ENCODE measurements at regions not wholly inside any gene's neighbourhood (a gene's known extent, or its start where the extent isn't known, plus 50 kb on each side); places are given as distances from the start of the nearest gene placed in this dataset.

- H3K4me2 ChIP-seq (ENCODE audit: unreplicated experiment), result no peak overlapping the region
- H4K20me1 ChIP-seq (ENCODE audit: insufficient read depth), result no peaks in the 10 kb centered on the region
- no peak for DNase-seq
- in situ Hi-C loops (cut with MboI), result no loop called here
- no peaks in the 10 kb centered on the region for H3K79me2 ChIP-seq (ENCODE audit: insufficient read depth)
- no peaks in the 10 kb centered on the region for H3K36me3 ChIP-seq (ENCODE audit: low read depth)
- no peak overlapping the region for H3K27ac ChIP-seq
- no peaks in the 10 kb centered on the region for H3K9me2 ChIP-seq (ENCODE audit: insufficient read depth)
- no peak overlapping the region for H3K4me3 ChIP-seq
- TF ChIP-seq EZH2phosphoT487 (IDR thresholded peaks at IDR 0.05; ENCODE audit: insufficient read depth, low read depth), result no peak
- no peak for TF ChIP-seq EZH2 (IDR thresholded peaks at IDR 0.05; ENCODE audit: insufficient read depth, poor library complexity, severe bottlenecking)
- no peak overlapping the region for H2AFZ ChIP-seq
- H3K27me3 ChIP-seq (replicated peaks; ENCODE audit: insufficient read depth), result no peaks in the 10 kb centered on the region
- no peaks in the 10 kb centered on the region for H3K4me1 ChIP-seq (ENCODE audit: insufficient read depth)
- H3F3A ChIP-seq (ENCODE audit: insufficient read depth), result no peaks in the 10 kb centered on the region
- whole genome bisulfite sequencing, 2 experiments (ENCODE audit: low coverage in 1 of 2, low lambda C conversion rate in 2 of 2, missing lambda C conversion rate in 2 of 2), result 44 to 49% methylated on average over 18 of the region's 18 CpGs
- peaks cover 7% of the 10 kb centered on the region for H3K9me3 ChIP-seq (ENCODE audit: low read depth)
- no peak overlapping the region for H3K9ac ChIP-seq
These were observed 322.1 kb upstream of the RNF32 start for GRCh38 chr7:156318426-156318825.

DNA sequence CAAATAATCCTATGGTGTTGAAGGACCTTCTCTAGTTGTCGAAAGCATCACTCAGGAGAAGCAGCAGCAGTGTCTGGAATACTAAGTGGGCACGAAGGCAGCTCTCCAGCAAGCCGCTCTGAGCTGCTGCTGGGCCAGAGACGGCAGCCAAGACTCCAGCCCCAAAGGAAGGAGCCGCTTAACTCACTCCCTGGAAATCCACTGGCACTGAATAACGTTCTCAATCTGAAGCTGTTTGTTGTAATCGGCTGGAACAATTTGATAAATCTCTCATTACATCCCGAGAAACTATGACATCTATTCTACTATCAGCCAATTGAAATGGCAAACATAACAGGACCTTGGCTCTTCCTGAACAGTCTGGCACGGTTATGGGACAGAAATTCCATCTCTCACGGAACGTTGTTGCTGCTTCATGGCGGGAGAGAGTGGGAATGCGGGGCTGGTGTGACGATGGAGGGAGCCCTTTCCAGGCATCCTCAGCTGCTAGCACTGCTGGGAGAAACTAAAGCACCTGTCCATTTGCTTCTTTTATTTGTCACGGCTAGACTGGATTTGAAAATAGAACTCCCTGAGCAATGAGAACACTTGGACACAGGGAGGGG, 331.5 kb upstream of the RNF32 start:
- no peaks in the 10 kb centered on the region for H3F3A ChIP-seq (ENCODE audit: insufficient read depth)
- 23% methylated on average over 15 of the region's 15 CpGs for WGBS, 2 experiments (ENCODE audit: low coverage in 1 of 2, low lambda C conversion rate in 2 of 2, missing lambda C conversion rate in 2 of 2)
- DNase-seq, result no peak
- H4K20me1 ChIP-seq (ENCODE audit: insufficient read depth), result no peaks in the 10 kb centered on the region
- H3K9me3 ChIP-seq (ENCODE audit: low read depth), result no peaks in the 10 kb centered on the region
- H3K4me2 ChIP-seq (ENCODE audit: unreplicated experiment), result no peak overlapping the region
- no peak overlapping the region for H3K27ac ChIP-seq
- no peaks in the 10 kb centered on the region for H3K4me1 ChIP-seq (ENCODE audit: insufficient read depth)
- no peak overlapping the region for H2AFZ ChIP-seq
- no peak overlapping the region for H3K4me3 ChIP-seq
- H3K9ac ChIP-seq, result no peak overlapping the region
- H3K9me2 ChIP-seq (ENCODE audit: insufficient read depth), result no peaks in the 10 kb centered on the region
- H3K79me2 ChIP-seq (ENCODE audit: insufficient read depth), result no peaks in the 10 kb centered on the region
- TF ChIP-seq EZH2 (IDR thresholded peaks at IDR 0.05; ENCODE audit: insufficient read depth, poor library complexity, severe bottlenecking), result no peak
- TF ChIP-seq EZH2phosphoT487 (IDR thresholded peaks at IDR 0.05; ENCODE audit: insufficient read depth, low read depth), result no peak
- H3K27me3 ChIP-seq (replicated peaks; ENCODE audit: insufficient read depth), result no peaks in the 10 kb centered on the region
- in situ Hi-C loops (cut with MboI), result no loop called here
- H3K36me3 ChIP-seq (ENCODE audit: low read depth), result no peaks in the 10 kb centered on the region

DNA sequence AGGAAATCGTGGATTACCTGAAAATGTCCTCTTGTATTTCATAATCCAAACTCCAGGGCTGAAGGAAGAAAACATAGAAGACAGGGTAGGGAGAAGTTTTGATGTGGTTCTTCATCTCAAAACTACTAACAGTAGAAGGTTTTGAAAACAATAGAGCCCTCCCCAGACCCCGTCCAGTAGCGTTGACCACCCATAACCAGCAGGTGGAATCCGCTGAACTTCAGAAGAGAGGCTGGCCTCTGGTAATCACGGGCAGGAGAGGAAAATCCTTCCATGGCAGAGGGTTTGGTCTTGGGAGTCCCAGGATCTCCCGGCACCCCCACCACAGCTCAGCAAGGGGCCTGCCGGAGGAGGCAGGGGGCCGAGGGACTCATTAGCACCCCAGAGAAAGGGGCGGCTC, 333.4 kb upstream of the RNF32 start:
- Histone ChIP-seq H3K9me2 (ENCODE audit: insufficient read depth) (no peaks in the 10 kb centered on the region), H3K4me3 (no peak overlapping the region), H3K4me2 (ENCODE audit: unreplicated experiment) (no peak overlapping the region), H3K36me3 (ENCODE audit: low read depth) (no peaks in the 10 kb centered on the region), H3K27me3 (replicated peaks; ENCODE audit: insufficient read depth) (no peaks in the 10 kb centered on the region), H3K4me1 (ENCODE audit: insufficient read depth) (no peaks in the 10 kb centered on the region), H2AFZ (no peak overlapping the region), H3F3A (ENCODE audit: insufficient read depth) (no peaks in the 10 kb centered on the region), H4K20me1 (ENCODE audit: insufficient read depth) (no peaks in the 10 kb centered on the region), H3K79me2 (ENCODE audit: insufficient read depth) (no peaks in the 10 kb centered on the region), H3K9ac (no peak overlapping the region), H3K9me3 (ENCODE audit: low read depth) (no peaks in the 10 kb centered on the region), H3K27ac (no peak overlapping the region)
- no peak for TF ChIP-seq EZH2 (IDR thresholded peaks at IDR 0.05; ENCODE audit: insufficient read depth, poor library complexity, severe bottlenecking)
- no peak for TF ChIP-seq EZH2phosphoT487 (IDR thresholded peaks at IDR 0.05; ENCODE audit: insufficient read depth, low read depth)
- DNase-seq, result no peak
- WGBS, 2 experiments (ENCODE audit: low coverage in 1 of 2, low lambda C conversion rate in 2 of 2, missing lambda C conversion rate in 2 of 2), result 24 to 34% methylated on average over 9 of the region's 9 CpGs
- in situ Hi-C loops (cut with MboI), result no loop called here

GRCh38 chr7:156305351-156305750, 335.2 kb upstream of the RNF32 start:
- H3K9me2 ChIP-seq (ENCODE audit: insufficient read depth), result no peaks in the 10 kb centered on the region
- H3K36me3 ChIP-seq (ENCODE audit: low read depth), result no peaks in the 10 kb centered on the region
- TF ChIP-seq EZH2 (IDR thresholded peaks at IDR 0.05; ENCODE audit: insufficient read depth, poor library complexity, severe bottlenecking), result no peak
- TF ChIP-seq EZH2phosphoT487 (IDR thresholded peaks at IDR 0.05; ENCODE audit: insufficient read depth, low read depth), result no peak
- WGBS, 2 experiments (ENCODE audit: low coverage in 1 of 2, low lambda C conversion rate in 2 of 2, missing lambda C conversion rate in 2 of 2), result 36% methylated on average over 10 of the region's 10 CpGs
- no peaks in the 10 kb centered on the region for H4K20me1 ChIP-seq (ENCODE audit: insufficient read depth)
- H3K9ac ChIP-seq, result no peak overlapping the region
- peaks cover 7% of the 10 kb centered on the region for H3K9me3 ChIP-seq (ENCODE audit: low read depth)
- DNase-seq, result no peak
- no peak overlapping the region for H3K27ac ChIP-seq
- H3K4me2 ChIP-seq (ENCODE audit: unreplicated experiment), result no peak overlapping the region
- in situ Hi-C loops (cut with MboI), result no loop called here
- H3F3A ChIP-seq (ENCODE audit: insufficient read depth), result no peaks in the 10 kb centered on the region
- no peaks in the 10 kb centered on the region for H3K27me3 ChIP-seq (replicated peaks; ENCODE audit: insufficient read depth)
- no peak overlapping the region for H2AFZ ChIP-seq
- no peaks in the 10 kb centered on the region for H3K79me2 ChIP-seq (ENCODE audit: insufficient read depth)
- no peaks in the 10 kb centered on the region for H3K4me1 ChIP-seq (ENCODE audit: insufficient read depth)
- no peak overlapping the region for H3K4me3 ChIP-seq

DNA sequence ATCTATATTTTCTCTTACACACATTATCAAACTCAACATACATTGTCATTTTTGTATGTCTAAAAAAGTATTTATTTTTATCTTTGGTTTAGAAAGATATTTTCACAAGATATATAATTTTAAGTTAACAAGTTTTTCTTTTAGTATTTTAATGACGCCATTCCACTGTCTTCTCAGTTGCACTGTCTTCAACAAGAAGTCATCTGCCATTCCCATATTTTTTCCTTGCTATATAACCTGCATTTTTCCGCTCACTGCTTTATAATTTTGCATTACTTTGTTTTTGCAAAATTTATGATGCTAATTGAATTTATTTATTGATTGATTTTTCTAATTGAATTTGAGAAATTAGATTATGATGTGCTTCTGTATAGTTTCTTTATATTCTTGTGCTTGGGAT, 357.8 kb upstream of the RNF32 start:
- no peaks in the 10 kb centered on the region for H3K79me2 ChIP-seq (ENCODE audit: insufficient read depth)
- no peaks in the 10 kb centered on the region for H3K4me1 ChIP-seq (ENCODE audit: insufficient read depth)
- H3K9me2 ChIP-seq (ENCODE audit: insufficient read depth), result no peaks in the 10 kb centered on the region
- H2AFZ ChIP-seq, result no peak overlapping the region
- no peak for DNase-seq
- no peak overlapping the region for H3K4me3 ChIP-seq
- no peaks in the 10 kb centered on the region for H3K9me3 ChIP-seq (ENCODE audit: low read depth)
- no peak for TF ChIP-seq EZH2 (IDR thresholded peaks at IDR 0.05; ENCODE audit: insufficient read depth, poor library complexity, severe bottlenecking)
- no peak for TF ChIP-seq EZH2phosphoT487 (IDR thresholded peaks at IDR 0.05; ENCODE audit: insufficient read depth, low read depth)
- H3K27ac ChIP-seq, result no peak overlapping the region
- no peaks in the 10 kb centered on the region for H3K36me3 ChIP-seq (ENCODE audit: low read depth)
- no peaks in the 10 kb centered on the region for H4K20me1 ChIP-seq (ENCODE audit: insufficient read depth)
- in situ Hi-C loops (cut with MboI), result no loop called here
- no peak overlapping the region for H3K9ac ChIP-seq
- H3K27me3 ChIP-seq (replicated peaks; ENCODE audit: insufficient read depth), result no peaks in the 10 kb centered on the region
- no peaks in the 10 kb centered on the region for H3F3A ChIP-seq (ENCODE audit: insufficient read depth)
- H3K4me2 ChIP-seq (ENCODE audit: unreplicated experiment), result no peak overlapping the region
- WGBS, 2 experiments (ENCODE audit: low coverage in 1 of 2, low lambda C conversion rate in 2 of 2, missing lambda C conversion rate in 2 of 2), result 6 to 9% methylated on average over 2 of the region's 2 CpGs

Data from GM23248 (cell line).